HCT116 (cell line): ENCODE measurements at regions not wholly inside any gene's neighbourhood (a gene's known extent, or its start where the extent isn't known, plus 50 kb on each side); places are given as distances from the start of the nearest gene placed in this dataset.

Source experiments
- ATAC-seq: fragments of 200-7000 bp; cut with Tn5 transposase; 2 replicates; pipeline ENCODE4 v1.9.1; 2020; ENCODE audit warnings: mild to moderate bottlenecking, moderate library complexity
- BruUV-seq: library from RNA; stranded (reverse); fragments of 400-500 nt; replicated peaks from 2 replicates; lab custom pipeline; 2021; lab: Mats Ljungman, UMichigan
- CTCF ChIA-PET: fragments of 300-600 bp; sonication (Branson Sonifier 250); formaldehyde crosslinking; loops from one replicate; lab custom pipeline; 2021; ENCODE audit warnings: antibody characterized with exemption; lab: Charles Lee
- POLR2A ChIA-PET: fragments of 300-600, 350-600 bp; sonication (Branson Sonifier 250); formaldehyde crosslinking; loops from one replicate; lab custom pipeline; 2021; ENCODE audit warnings: antibody characterized with exemption; lab: Charles Lee
- RAD21 ChIA-PET, 2 experiments: fragments of 300-600 bp; sonication (Branson Sonifier 250); formaldehyde crosslinking; loops; one replicate each; lab custom pipeline; 2023; ENCODE audit warnings: low total read pairs in 2 of 2; ENCODE audit not compliant: uncharacterized antibody in 2 of 2, unreplicated experiment in 2 of 2, low non-redundant PET in 1 of 2; lab: Charles Lee
- DNase-seq: peaks from one replicate; pipeline ENCODE4 v3.0.0-alpha.2; 2010; ENCODE audit warnings: low read depth, low spot score
- H2AFZ ChIP-seq: fragments of 200-600 bp; shearing (Covaris generic), sonication (generic); 2 replicates; pipeline ENCODE4 v1.6.1; 2017; ENCODE audit warnings: low read depth, mixed run types, mixed read lengths, antibody characterized with exemption, low read length; ENCODE audit not compliant: poor library complexity, severe bottlenecking
- H3K27ac ChIP-seq: 2 replicates; pipeline ENCODE4 v1.5.1; 2012; ENCODE audit warnings: low read depth, low read length
- H3K27me3 ChIP-seq: fragments of 200-600 bp; sonication (generic); 2 replicates; pipeline ENCODE4 v1.6.1; 2016; ENCODE audit warnings: mixed run types, low read length, mixed read lengths; ENCODE audit not compliant: insufficient read depth
- H3K36me3 ChIP-seq, 2 experiments: fragments of 200-500 bp in 1 of 2; fragments of 200-600 bp in 1 of 2; sonication (Bioruptor generic) in 1 of 2; sonication (generic) in 1 of 2; 2 replicates each; pipeline versions ENCODE4 v1.5.1 to v1.6.1; 2014 to 2016; ENCODE audit warnings: low read length in 2 of 2, inconsistent platforms in 1 of 2, mixed read lengths in 1 of 2, mixed run types in 1 of 2; ENCODE audit not compliant: insufficient read depth in 2 of 2, control insufficient read depth in 1 of 2
- H3K4me1 ChIP-seq, 2 experiments: fragments of 200-600 bp in 1 of 2; sonication (generic) in 1 of 2; 2 replicates each; pipeline versions ENCODE4 v1.5.1 to v1.6.1; 2012 to 2017; ENCODE audit warnings: low read length in 2 of 2, inconsistent platforms in 1 of 2, mild to moderate bottlenecking in 1 of 2, mixed read lengths in 1 of 2, mixed run types in 1 of 2, moderate library complexity in 1 of 2; ENCODE audit not compliant: insufficient read depth in 2 of 2, control insufficient read depth in 1 of 2
- H3K4me2 ChIP-seq: fragments of 200-600 bp; sonication (generic); 2 replicates; pipeline ENCODE4 v1.6.1; 2017; ENCODE audit warnings: mixed run types, low read length, mixed read lengths
- H3K4me3 ChIP-seq, 2 experiments: fragments of 200-600 bp in 1 of 2; sonication (generic) in 1 of 2; replicated peaks in 1 of 2; 2 replicates each; pipeline ENCODE4 v1.5.1; 2011 to 2016; ENCODE audit warnings: low read length in 2 of 2, control low read depth in 1 of 2, low read depth in 1 of 2, mild to moderate bottlenecking in 1 of 2, mixed read lengths in 1 of 2, mixed run types in 1 of 2
- H3K79me2 ChIP-seq: fragments of 200-600 bp; sonication (generic); 2 replicates; pipeline ENCODE4 v1.6.1; 2017; ENCODE audit warnings: mild to moderate bottlenecking, mixed run types, low read length, moderate library complexity, mixed read lengths; ENCODE audit not compliant: insufficient read depth
- H3K9ac ChIP-seq: fragments of 200-600 bp; sonication (generic); 2 replicates; pipeline ENCODE4 v1.6.1; 2016; ENCODE audit warnings: low read length, mixed read lengths
- H3K9me2 ChIP-seq: fragments of 200-600 bp; sonication (generic), shearing (Covaris generic); 2 replicates; pipeline ENCODE4 v1.6.1; 2017; ENCODE audit warnings: mixed run types, mild to moderate bottlenecking, moderate library complexity; ENCODE audit not compliant: insufficient read depth
- H3K9me3 ChIP-seq, 2 experiments: fragments of 200-500 bp in 1 of 2; fragments of 200-600 bp in 1 of 2; sonication (Bioruptor generic) in 1 of 2; sonication (generic) in 1 of 2; 2 replicates each; pipeline ENCODE4 v1.6.1; 2014 to 2017; ENCODE audit warnings: low read length in 2 of 2, mixed read lengths in 2 of 2, inconsistent platforms in 1 of 2, low read depth in 1 of 2, mild to moderate bottlenecking in 1 of 2, mixed run types in 1 of 2, moderate library complexity in 1 of 2; ENCODE audit not compliant: control insufficient read depth in 1 of 2, insufficient read depth in 1 of 2
- H4K20me1 ChIP-seq: fragments of 200-600 bp; sonication (generic), shearing (Covaris generic); 2 replicates; pipeline ENCODE4 v1.6.1; 2017; ENCODE audit warnings: mixed run types, mild to moderate bottlenecking, moderate library complexity; ENCODE audit not compliant: insufficient read depth
- ATF3 ChIP-seq: IDR thresholded peaks from 2 replicates; pipeline ENCODE4 v1.6.1; 2012
- CBX3 ChIP-seq: IDR thresholded peaks from 2 replicates; pipeline ENCODE4 v1.6.1; 2012; ENCODE audit warnings: low read depth
- CTCF ChIP-seq, 3 experiments: fragments of 200-600 bp in 1 of 3; sonication (generic) in 1 of 3; IDR thresholded peaks in 2 of 3; conservative IDR thresholded peaks in 1 of 3; 2 replicates each; pipeline ENCODE4 v1.5.1; 2012 to 2017; ENCODE audit warnings: low read depth in 2 of 3, low read length in 2 of 3, antibody characterized with exemption in 1 of 3, borderline replicate concordance in 1 of 3, control low read depth in 1 of 3, mild to moderate bottlenecking in 1 of 3, mixed read lengths in 1 of 3, mixed run types in 1 of 3, moderate library complexity in 1 of 3; ENCODE audit not compliant: insufficient read depth in 1 of 3
- EGR1 ChIP-seq: IDR thresholded peaks from 2 replicates; pipeline ENCODE4 v1.6.1; 2012; ENCODE audit warnings: low read depth
- ELF1 ChIP-seq: IDR thresholded peaks from 2 replicates; pipeline ENCODE4 v1.6.1; 2012; ENCODE audit warnings: low read depth, borderline replicate concordance
- EZH2phosphoT487 ChIP-seq: fragments of 200-600 bp; IDR thresholded peaks from 2 replicates; pipeline ENCODE4 v1.6.1; 2018; ENCODE audit warnings: antibody characterized with exemption, borderline replicate concordance
- FOSL1 ChIP-seq: IDR thresholded peaks from 2 replicates; pipeline ENCODE4 v1.6.1; 2012; ENCODE audit warnings: low read depth
- JUND ChIP-seq: IDR thresholded peaks from 2 replicates; pipeline ENCODE4 v1.6.1; 2012
- MAX ChIP-seq: IDR thresholded peaks from 2 replicates; pipeline ENCODE4 v1.6.1; 2012
- POLR2A ChIP-seq: IDR thresholded peaks from 2 replicates; pipeline ENCODE4 v1.7.0; 2011; ENCODE audit warnings: borderline replicate concordance; ENCODE audit not compliant: insufficient read depth, insufficient read length; ENCODE audit errors: extremely low read depth
- POLR2AphosphoS5 ChIP-seq: IDR thresholded peaks from 2 replicates; pipeline ENCODE4 v1.6.1; 2011; ENCODE audit warnings: mild to moderate bottlenecking, low read depth, low read length, moderate library complexity
- SP1 ChIP-seq: IDR thresholded peaks from 2 replicates; pipeline ENCODE4 v1.6.1; 2012; ENCODE audit warnings: low read depth
- SRF ChIP-seq: IDR thresholded peaks from 2 replicates; pipeline ENCODE4 v1.6.1; 2012; ENCODE audit warnings: low read depth
- ZBTB33 ChIP-seq: IDR thresholded peaks from 2 replicates; pipeline ENCODE4 v1.6.1; 2011; ENCODE audit warnings: mild to moderate bottlenecking, low read length, moderate library complexity; ENCODE audit not compliant: insufficient replicate concordance; ENCODE audit errors: extremely low read depth
- ZNF274 ChIP-seq: fragments of 200-500 bp; sonication (Bioruptor generic); IDR thresholded peaks from 2 replicates; pipeline ENCODE4 v1.6.1; 2014; ENCODE audit warnings: mild to moderate bottlenecking, low read depth, low read length, inconsistent platforms
- intact Hi-C: fragments of 100-400 bp; cut with micrococcal nuclease; formaldehyde crosslinking; loops from 2 replicates; pipeline ENCODE4 v1.10.0; 2022

GRCh38 chr11:127624306-127624856 is 623.8 kb upstream of the KIRREL3 start:
- no peak overlapping the region for H3K4me3 ChIP-seq
- intact Hi-C loops = no loop called here
- no peaks in the 10 kb centered on the region for H4K20me1 ChIP-seq
- H3K36me3 ChIP-seq = no peaks in the 10 kb centered on the region
- H2AFZ ChIP-seq = no peak overlapping the region
- no peaks in the 10 kb centered on the region for H3K27me3 ChIP-seq
- no peaks in the 10 kb centered on the region for H3K9me2 ChIP-seq
- DNase-seq (no peak), ATAC-seq (no peak)
- H3K4me1 ChIP-seq = no peaks in the 10 kb centered on the region
- no peak overlapping the region for H3K4me2 ChIP-seq
- RAD21 ChIA-PET = no interaction called here
- BruUV-seq = no TSS peak
- CTCF ChIA-PET = no interaction called here
- POLR2A ChIA-PET = no interaction called here
- H3K79me2 ChIP-seq = no peaks in the 10 kb centered on the region
- no peak overlapping the region for H3K9ac ChIP-seq
- TF ChIP-seq ELF1 (no peak), SRF (no peak), FOSL1 (no peak), MAX (no peak), CBX3 (no peak), EZH2phosphoT487 (no peak), SP1 (no peak), ZNF274 (no peak)
- no peak overlapping the region for H3K27ac ChIP-seq
- H3K9me3 ChIP-seq = peaks cover 7 to 13% of the 10 kb centered on the region in 2 experiments; a peak in 2 of 4 replicates

GRCh38 chr11:127622686-127623085 is 622.1 kb upstream of the KIRREL3 start:
- Histone ChIP-seq H3K27me3 (no peaks in the 10 kb centered on the region), H2AFZ (no peak overlapping the region), H3K4me1 (no peaks in the 10 kb centered on the region), H4K20me1 (no peaks in the 10 kb centered on the region), H3K4me2 (no peak overlapping the region), H3K9me2 (no peaks in the 10 kb centered on the region), H3K79me2 (no peaks in the 10 kb centered on the region), H3K9me3 (peaks cover 0 to 6% of the 10 kb centered on the region in 2 experiments; a peak in 1 of 4 replicates), H3K27ac (no peak overlapping the region), H3K9ac (no peak overlapping the region), H3K36me3 (no peaks in the 10 kb centered on the region), H3K4me3 (no peak overlapping the region)
- no TSS peak for BruUV-seq
- ChIA-PET POLR2A (no interaction called here), RAD21 (no interaction called here), CTCF (no interaction called here)
- DNase-seq (no peak), ATAC-seq (no peak)
- intact Hi-C loops = no loop called here
- TF ChIP-seq CTCF (IDR thresholded peaks at IDR 0.05 in 2 of 3, conservative IDR thresholded peaks at IDR 0.05 in 1 of 3; ENCODE audit: borderline replicate concordance in 1 of 3, insufficient read depth in 1 of 3, low read depth in 2 of 3, low read length in 2 of 3) (no peak), CBX3 (no peak), FOSL1 (no peak), ZNF274 (no peak), JUND (no peak), ZBTB33 (no peak), POLR2AphosphoS5 (no peak), EGR1 (no peak), EZH2phosphoT487 (no peak), ATF3 (no peak), SP1 (no peak), POLR2A (no peak)
